ENCODE measurements at regions not wholly inside any gene's neighbourhood (a gene's known extent, or its start where the extent isn't known, plus 50 kb on each side); places are given as distances from the start of the nearest gene placed in this dataset.

DNA sequence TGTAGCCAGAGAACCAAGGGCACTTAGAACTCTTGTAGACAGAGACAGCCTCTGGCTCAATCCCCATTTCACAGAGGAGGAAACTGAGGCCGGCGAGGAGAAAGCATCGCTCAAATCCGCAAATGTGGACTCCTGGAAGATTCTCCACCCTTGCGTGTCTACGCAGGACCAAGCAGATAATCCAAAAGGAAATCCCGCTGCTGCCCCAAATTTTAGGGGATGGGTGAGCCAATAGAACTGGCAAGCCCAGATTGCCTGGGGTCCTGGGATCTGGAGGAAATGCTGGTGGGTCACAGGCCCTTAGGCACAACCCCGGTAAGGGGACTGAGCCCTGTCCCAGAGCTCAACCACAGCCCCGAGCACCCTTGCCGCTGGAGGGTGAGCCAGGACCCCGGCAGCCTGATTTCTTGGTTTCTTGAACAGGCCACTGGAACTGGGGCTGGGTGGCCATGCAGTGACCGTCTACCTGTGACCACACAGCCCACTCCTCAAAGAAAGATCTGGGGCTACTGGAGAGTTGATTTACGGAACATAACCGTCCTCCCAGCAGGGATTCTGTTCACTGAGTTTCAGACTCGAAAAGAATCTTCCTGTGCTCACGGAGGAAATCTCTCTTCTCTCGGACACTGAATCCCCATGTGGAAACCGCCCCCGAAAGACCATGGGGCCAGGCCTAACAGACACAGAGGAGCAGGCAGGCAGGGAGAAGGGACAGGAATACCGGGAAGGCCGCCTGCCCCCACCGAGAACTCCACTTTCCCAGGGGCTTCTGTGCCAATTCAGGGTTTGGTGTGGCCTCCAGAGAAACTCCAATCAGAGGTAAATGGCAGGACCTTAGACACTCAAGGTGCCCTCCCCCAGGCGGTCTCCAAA, 238.4 kb downstream of the NPHP4 start:
- TF ChIP-seq, protein P1, sequence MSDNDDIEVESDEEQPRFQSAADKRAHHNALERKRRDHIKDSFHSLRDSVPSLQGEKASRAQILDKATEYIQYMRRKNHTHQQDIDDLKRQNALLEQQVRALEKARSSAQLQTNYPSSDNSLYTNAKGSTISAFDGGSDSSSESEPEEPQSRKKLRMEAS (IDR thresholded peaks at IDR 0.05): no peak
- TF ChIP-seq YY1 (IDR thresholded peaks at IDR 0.05) (no peak), NR2F2 (IDR thresholded peaks at IDR 0.05) (no peak), JUND (IDR thresholded peaks at IDR 0.05) (no peak), GABPA (IDR thresholded peaks at IDR 0.05 in 1 of 2, conservative IDR thresholded peaks at IDR 0.05 in 1 of 2) (no peak), HNF4G (IDR thresholded peaks at IDR 0.05) (no peak)
- Histone ChIP-seq H3K9me3 (ENCODE audit: control insufficient read depth in 4 of 4, low read length in 3 of 4) (no peaks in the 10 kb centered on the region), H3K27ac (ENCODE audit: low read depth in 1 of 2, low read length in 2 of 2) (no peak overlapping the region), H3K4me3 (ENCODE audit: low read depth in 1 of 3, low read length in 3 of 3) (no peak overlapping the region), H3K27me3 (ENCODE audit: control insufficient read depth in 4 of 4, insufficient read depth in 4 of 4, low read length in 3 of 4) (peaks cover 0 to 4% (median 0%) of the 10 kb centered on the region in 4 donors), H3K36me3 (ENCODE audit: control insufficient read depth in 4 of 4, insufficient read depth in 3 of 4, low read depth in 1 of 4, low read length in 3 of 4) (no peaks in the 10 kb centered on the region), H3K9ac (ENCODE audit: low read depth in 1 of 2, low read length in 2 of 2) (no peak overlapping the region), H3K4me1 (ENCODE audit: control insufficient read depth in 4 of 4, insufficient read depth in 4 of 4, low read length in 3 of 4) (no peaks in the 10 kb centered on the region)
- DNase-seq (ENCODE audit: low spot score): no peak
- WGBS: 84% methylated on average over 23 of the region's 23 CpGs

DNA sequence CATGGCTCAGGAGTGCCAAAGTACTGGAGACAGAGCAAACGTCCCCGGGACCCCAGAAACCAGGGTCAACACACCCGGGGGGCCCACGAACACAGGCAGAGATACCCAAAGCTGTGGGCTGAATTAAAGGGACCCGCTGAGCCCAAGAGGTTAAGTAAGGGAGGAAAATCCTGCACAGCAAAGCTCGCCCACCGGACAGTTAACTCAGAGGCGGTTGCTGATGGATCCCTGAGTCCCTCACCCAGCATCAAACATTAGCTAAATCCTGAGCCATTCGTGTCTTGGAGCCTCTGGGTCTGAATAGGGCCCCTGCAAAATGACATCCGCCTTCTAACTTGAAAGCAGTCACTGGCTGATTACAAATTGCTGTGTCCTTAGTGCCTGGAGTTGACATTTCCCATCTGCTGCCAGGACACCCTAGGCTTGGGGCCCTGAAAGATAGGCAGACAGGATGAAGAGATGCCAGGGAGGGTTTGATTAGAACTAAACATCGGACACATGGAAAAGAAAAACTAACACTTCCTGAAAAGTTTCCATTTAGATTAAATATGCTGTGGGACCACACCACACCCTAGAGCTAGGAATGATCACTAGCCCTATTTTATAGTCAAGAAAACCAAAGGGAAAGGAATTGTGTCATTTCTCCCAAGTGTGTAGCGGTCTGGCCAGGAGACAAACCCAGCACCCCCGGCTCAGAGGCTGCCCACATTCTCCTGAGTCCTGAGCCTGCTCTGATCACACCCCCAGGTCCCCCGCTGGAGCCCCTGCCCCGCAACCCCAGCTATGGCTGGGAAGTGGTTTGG, 239.3 kb downstream of the NPHP4 start:
- Histone ChIP-seq H3K27me3 (ENCODE audit: control insufficient read depth in 4 of 4, insufficient read depth in 4 of 4, low read length in 3 of 4) (peaks cover 0 to 4% (median 0%) of the 10 kb centered on the region in 4 donors), H3K4me3 (ENCODE audit: low read depth in 1 of 3, low read length in 3 of 3) (no peak overlapping the region), H3K9me3 (ENCODE audit: control insufficient read depth in 4 of 4, low read length in 3 of 4) (no peaks in the 10 kb centered on the region), H3K36me3 (ENCODE audit: control insufficient read depth in 4 of 4, insufficient read depth in 3 of 4, low read depth in 1 of 4, low read length in 3 of 4) (no peaks in the 10 kb centered on the region), H3K4me1 (ENCODE audit: control insufficient read depth in 4 of 4, insufficient read depth in 4 of 4, low read length in 3 of 4) (no peaks in the 10 kb centered on the region), H3K27ac (ENCODE audit: low read depth in 1 of 2, low read length in 2 of 2) (no peak overlapping the region), H3K9ac (ENCODE audit: low read depth in 1 of 2, low read length in 2 of 2) (no peak overlapping the region)
- 63% methylated on average over 15 of the region's 15 CpGs for WGBS
- TF ChIP-seq GABPA (IDR thresholded peaks at IDR 0.05 in 1 of 2, conservative IDR thresholded peaks at IDR 0.05 in 1 of 2) (no peak), SP1 (IDR thresholded peaks at IDR 0.05) (no peak), HNF4G (IDR thresholded peaks at IDR 0.05) (no peak), JUND (IDR thresholded peaks at IDR 0.05) (no peak), EGR1 (IDR thresholded peaks at IDR 0.05; ENCODE audit: low read depth in 2 of 2) (no peak), FOXA1 (IDR thresholded peaks at IDR 0.05) (no peak), NR2F2 (IDR thresholded peaks at IDR 0.05) (no peak), FOXA2 (IDR thresholded peaks at IDR 0.05) (no peak), TAF1 (conservative IDR thresholded peaks at IDR 0.05) (no peak), YY1 (IDR thresholded peaks at IDR 0.05) (no peak), RAD21 (IDR thresholded peaks at IDR 0.05) (no peak), RXRA (IDR thresholded peaks at IDR 0.05) (no peak), HNF4A (conservative IDR thresholded peaks at IDR 0.05) (no peak)
- TF ChIP-seq, protein P2, sequence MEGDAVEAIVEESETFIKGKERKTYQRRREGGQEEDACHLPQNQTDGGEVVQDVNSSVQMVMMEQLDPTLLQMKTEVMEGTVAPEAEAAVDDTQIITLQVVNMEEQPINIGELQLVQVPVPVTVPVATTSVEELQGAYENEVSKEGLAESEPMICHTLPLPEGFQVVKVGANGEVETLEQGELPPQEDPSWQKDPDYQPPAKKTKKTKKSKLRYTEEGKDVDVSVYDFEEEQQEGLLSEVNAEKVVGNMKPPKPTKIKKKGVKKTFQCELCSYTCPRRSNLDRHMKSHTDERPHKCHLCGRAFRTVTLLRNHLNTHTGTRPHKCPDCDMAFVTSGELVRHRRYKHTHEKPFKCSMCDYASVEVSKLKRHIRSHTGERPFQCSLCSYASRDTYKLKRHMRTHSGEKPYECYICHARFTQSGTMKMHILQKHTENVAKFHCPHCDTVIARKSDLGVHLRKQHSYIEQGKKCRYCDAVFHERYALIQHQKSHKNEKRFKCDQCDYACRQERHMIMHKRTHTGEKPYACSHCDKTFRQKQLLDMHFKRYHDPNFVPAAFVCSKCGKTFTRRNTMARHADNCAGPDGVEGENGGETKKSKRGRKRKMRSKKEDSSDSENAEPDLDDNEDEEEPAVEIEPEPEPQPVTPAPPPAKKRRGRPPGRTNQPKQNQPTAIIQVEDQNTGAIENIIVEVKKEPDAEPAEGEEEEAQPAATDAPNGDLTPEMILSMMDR (IDR thresholded peaks at IDR 0.05; ENCODE audit: low read depth, low read length, missing input control): no peak
- TF ChIP-seq, protein P1 (IDR thresholded peaks at IDR 0.05): no peak
- TF ChIP-seq, protein P3, sequence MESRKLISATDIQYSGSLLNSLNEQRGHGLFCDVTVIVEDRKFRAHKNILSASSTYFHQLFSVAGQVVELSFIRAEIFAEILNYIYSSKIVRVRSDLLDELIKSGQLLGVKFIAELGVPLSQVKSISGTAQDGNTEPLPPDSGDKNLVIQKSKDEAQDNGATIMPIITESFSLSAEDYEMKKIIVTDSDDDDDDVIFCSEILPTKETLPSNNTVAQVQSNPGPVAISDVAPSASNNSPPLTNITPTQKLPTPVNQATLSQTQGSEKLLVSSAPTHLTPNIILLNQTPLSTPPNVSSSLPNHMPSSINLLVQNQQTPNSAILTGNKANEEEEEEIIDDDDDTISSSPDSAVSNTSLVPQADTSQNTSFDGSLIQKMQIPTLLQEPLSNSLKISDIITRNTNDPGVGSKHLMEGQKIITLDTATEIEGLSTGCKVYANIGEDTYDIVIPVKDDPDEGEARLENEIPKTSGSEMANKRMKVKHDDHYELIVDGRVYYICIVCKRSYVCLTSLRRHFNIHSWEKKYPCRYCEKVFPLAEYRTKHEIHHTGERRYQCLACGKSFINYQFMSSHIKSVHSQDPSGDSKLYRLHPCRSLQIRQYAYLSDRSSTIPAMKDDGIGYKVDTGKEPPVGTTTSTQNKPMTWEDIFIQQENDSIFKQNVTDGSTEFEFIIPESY (IDR thresholded peaks at IDR 0.05): no peak
- TF ChIP-seq, protein P4, sequence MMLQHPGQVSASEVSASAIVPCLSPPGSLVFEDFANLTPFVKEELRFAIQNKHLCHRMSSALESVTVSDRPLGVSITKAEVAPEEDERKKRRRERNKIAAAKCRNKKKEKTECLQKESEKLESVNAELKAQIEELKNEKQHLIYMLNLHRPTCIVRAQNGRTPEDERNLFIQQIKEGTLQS (IDR thresholded peaks at IDR 0.05): no peak
- no peak for DNase-seq (ENCODE audit: low spot score)
